ENCODE measurements at regions not wholly inside any gene's neighbourhood (a gene's known extent, or its start where the extent isn't known, plus 50 kb on each side); places are given as distances from the start of the nearest gene placed in this dataset.
A peak's percentile ranks its signal among the peaks of the same experiment; 100 is the strongest.

DNA sequence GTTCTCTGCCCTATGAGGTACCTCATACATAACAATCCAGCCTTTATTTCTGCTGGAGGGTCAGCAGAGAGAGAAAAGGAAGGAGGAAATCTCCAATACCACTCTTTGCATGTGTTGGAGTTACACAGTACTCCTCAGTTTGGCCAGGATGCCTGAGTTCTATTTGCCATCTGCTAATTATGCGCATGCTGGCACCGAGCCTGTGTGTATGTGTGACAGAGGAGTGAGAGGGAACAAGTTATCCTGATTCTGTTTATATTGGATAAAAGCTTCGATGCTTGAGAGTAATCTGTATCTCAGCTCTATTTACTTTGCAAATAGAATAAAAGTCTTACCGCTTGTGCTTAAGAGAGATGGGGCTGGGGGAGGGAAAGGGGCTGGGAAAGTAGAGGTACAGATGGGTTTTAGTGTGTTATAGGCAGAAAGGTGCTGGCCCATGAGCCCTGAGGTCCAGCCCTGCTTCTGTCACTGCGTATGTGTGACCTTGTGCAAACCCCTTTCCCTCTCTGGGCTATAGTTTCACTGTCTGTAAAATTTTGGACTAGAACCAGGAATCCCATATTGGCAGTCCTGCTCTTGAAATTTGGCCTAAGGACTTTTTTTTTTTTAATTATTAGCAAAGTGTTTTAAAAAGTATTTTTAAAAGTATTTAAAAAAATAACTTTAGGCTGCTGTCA is 54.5 kb upstream of the PLXNA2 start:
- DNase-seq, result peak; percentile 71 to 90

DNA sequence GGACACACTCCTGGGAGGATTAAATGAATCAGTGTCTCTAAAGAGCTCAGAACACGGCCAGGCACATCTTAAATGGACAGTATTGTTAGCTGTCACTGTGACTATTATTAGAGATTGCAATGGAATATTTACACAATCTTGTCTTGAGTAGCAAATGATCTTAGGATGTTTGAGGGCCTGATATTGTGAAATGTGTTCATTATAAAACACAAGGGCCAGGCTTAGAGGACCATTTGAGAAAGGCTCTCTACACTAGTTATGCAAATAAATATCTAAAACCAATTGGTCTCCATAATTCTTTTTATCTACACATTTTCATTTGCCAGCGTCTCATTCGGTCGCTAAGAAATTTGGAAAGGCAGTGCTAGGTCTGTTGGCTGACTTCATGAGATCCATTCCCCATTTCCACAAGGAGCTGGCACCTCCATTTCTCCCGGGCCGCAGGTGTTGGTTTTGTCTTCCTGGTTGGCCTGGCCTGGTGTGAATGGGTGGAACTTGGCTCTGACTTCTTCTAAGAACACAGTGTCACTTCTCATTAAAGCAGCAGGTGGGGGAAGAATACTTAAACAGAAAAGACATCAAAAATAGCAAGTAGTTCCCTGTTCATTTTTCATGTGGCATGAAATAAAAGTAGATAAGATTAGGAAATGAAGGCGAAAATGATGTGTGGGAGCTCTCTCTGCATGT is 56.0 kb upstream of the PLXNA2 start:
- no peak for DNase-seq

DNA sequence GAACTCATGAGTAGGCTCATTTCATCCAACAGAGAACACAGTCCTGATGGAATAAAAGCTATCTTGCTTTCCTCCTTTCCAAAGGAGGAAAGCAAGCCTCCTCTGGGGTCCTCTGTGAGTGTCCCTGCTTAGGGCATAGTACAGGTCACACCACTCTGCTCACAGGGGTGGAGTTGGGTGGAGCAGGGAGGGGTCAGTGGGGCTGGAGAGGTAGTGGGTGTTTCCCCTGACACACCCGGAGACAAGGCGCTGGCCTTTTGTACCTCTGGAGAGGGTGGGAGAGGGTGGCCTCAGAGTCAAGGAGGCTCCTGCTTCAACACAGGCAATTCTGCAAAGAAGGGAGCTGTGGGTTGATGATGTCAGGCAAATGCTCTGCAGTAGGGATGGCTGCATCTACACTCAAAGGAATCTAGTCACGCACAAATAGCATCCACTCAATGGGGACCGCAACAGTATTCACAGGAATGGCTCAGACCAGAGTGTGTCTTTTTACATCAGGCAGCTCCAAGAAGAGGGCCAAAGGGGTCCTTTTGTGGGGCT is 58.6 kb upstream of the PLXNA2 start:
- DNase-seq, result no peak

DNA sequence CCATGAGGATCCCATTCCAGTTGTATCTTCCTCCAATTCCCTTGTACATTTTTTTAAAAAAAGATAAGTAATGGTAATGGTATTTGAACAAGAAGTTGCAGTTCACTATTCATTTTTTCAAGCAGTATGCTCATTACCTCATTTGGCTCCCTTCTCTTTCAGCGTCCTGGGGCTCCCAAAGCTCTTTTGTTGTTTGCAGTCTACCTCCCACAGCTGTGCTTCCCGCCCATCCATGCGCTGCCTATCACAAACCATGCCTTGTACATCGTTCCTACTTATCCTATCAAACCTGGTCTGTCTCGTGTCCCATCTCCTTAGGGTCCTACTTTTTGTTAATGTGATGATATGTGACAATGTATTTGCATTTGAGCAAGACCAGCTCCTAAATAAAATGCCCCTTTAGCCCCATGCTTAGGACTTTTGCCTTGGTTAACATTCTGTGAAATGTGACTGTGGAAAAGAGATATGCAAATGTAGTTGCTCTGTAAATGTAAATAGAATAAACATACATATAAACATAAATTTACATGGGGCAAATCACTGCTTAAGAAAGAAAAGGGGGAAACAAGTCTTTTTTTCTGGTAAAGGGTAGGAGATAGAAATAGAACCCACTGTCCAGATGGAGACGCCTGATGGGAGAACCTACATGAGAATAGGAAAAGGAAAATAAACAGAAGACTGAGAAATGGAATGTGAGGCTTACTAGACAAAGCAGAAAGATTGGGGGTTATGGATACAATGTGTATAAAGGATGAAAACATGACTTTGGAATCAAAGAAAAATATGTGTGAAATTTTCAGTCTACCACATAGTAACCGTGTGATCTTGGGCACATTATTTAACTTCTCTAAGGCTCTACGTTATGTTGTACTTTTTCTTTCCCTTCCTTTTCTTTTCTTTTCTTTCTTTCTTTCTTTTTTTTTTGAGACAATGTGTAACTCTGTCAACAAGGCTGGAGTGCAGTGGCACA is 59.8 kb upstream of the PLXNA2 start:
- DNase-seq, result no peak

DNA sequence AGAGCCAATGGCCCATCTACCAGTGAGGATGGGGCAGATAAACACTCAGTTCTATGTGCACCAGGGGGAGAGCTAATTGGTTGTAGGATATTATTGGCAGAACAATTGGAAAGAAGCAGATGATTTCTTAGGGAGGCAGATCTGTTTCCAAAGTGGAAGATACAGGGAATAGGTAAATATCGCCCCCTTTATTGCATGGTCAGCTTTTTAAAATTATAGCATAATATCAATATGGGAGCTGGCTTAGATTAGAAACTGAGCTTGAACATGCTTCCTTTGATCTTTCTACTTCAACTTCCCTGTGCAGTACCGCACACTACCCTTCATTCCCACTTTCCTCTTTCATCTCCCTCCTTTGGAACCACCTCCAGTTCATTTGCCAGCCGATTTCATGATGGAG is 64.0 kb upstream of the PLXNA2 start:
- DNase-seq, result no peak

DNA sequence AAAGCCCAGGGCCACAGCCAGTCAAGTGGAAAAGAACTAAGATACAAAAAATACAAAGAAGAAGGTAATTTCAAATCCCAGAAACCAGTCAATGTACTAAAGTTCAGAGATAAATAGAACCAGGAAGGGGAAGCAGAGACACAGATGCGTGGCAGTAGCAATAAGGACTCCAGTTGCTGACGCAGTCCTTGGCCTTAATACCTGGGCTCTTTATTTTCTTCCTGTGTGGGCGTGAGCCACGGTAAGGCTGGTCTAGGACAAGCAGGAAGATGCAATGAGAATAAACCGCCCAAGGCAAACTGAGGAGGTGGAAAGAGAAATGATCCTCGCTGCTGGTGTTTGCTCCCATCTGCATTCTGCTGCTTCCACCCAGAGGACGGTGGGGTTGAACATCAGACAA is 65.6 kb upstream of the PLXNA2 start:
- no peak for DNase-seq

DNA sequence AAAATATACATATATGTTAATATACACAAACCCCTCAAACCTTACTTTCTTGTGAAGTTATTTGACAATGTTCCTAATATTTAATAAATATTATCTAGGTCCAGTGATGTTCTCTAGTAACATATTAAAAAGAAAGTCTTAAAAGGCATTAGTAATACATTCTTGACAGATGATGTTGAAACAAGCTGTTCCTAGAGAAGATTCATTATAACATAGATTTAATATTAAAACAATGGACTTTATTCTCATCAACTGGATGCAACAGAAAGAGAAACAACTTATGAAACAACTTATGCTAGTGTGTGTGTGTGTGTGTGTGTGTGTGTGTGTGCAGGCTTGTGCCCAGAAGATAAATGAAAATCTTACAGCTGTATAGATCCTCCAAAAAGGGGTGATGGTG is 68.5 kb upstream of the PLXNA2 start:
- DNase-seq, result no peak

DNA sequence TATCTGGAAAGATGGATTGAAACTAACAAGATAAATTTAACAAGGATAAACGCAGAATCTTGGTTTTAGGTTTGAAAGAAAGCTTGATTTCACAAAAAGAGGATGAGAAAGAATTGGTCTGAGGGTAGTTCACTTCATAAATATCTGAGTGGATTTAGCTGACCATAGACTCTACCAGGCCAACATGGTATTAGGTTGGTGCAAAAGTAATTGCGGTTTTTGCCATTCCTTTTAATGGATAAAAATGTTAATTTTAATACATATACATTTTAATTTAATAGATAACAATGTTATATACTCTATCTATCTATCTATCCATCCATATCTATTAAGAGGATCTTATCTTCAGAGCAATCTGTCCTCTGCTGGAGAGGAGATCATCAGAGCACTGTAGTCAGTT is 70.2 kb upstream of the PLXNA2 start:
- DNase-seq, result no peak

DNA sequence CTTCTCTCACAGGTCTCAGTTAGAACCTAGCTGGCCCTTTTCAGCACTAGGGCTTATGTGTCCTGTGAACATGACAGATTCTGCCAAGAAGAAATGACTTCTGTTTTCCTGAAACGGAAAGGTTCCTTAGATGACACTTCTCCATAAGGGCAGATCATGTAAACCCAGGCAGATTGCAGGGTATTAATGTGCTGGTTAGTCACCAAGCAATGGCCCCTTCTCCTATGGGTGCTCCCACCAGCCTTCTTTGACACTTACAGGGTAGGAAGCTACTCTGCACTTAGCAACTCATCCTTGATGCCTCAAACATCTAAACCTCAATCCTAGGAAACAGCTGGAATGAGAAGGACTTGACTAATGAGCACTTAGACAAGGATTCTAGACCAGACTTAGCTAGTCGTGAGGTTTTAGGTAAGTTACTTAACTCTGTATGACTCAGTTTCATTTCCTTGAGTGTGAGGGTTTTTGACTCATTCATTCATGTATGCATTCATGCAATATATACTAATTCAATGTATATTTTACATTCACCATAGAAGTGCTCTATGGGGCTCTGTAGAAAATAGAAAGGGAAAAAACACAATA is 74.1 kb upstream of the PLXNA2 start:
- DNase-seq, result no peak

DNA sequence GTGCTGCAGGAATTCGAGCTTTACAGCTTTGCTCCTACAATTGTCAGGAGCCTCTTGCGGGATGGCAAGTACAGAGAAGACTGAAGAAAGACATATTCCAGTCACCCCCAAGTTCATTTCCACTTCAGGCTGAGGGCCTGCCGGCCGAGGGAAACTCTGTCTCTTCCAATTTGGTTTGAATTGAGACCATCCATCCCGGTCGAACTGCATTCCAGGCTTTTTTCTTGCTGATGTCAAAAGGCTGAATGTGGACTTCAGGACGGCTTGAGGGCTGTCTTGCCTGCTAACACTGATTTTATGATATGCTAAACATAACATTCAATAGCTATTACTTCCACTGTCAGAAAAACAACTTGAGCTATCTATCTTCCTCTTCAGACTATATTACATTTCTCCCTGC is 79.8 kb upstream of the PLXNA2 start:
- DNase-seq, result no peak

DNA sequence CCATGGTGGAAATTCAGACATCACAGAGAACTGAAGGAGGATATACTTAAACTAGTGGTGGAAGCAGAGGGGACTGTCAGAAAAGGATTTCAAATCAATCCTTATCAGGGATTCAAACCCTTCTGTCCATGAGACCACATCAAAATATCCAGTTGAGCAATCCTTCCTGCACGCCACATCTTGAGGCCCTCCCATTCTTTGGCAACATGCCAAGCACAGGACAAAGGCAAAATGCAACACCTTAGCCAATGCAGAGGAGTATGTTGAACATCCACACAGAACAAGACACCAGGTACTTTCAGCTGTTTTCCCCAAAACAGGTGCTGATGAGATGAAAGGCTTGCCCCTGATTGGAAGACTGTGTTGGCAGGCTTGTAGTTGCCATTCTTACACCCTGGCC is 81.8 kb upstream of the PLXNA2 start:
- DNase-seq, result no peak

DNA sequence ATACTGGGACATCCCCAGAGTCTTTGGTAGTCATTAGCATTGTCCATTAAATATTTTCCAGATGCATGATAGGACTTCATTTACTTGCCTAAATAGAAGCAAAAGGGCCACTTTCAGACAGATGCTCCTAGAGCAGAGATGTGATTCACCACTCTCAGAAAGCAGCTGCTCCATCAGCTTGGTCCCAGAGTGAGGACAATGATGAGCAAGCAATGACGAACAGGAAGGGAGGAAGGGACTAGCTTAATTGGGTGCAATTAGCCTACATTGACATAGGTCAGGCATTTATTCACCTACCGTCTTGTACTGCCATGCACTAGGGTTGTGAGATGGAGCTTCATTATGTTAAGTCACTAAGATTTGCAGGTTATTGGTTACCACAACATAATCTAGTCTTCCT is 85.1 kb upstream of the PLXNA2 start:
- DNase-seq, result no peak

DNA sequence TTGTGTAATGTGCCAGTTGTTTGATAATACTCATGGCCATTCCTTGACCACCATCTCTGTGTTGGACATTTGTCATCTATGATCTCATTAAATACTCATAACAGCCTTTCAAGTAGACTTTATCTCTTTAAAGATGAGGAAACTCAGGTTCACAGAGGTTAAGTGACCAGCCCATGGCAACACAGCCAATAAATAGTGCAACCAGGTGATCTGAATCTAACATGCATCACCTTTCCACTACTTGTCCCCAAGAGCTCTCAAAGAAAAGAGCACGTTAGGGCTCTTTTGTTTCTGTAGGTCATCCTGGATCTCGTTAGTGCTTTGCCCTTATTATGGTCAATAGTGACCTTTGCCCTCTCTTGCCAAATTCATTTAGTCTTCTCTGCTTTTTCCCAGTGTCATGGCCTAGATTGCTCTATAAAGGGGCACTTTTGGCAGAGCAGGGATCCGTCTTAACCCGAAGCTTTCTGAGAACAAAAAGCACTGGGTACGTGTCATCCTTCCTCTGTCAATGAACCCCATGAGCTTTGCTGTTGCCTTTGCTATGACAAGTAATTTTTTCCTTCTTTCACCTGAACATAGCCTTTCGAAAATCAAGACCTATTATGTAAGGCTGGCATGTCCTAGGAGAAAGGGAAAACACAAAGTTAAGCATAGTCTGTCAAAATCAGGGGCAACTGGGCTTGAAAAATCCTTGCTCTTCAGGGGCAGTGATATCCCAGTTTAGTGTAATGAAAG is 88.0 kb upstream of the PLXNA2 start:
- no peak for DNase-seq

DNA sequence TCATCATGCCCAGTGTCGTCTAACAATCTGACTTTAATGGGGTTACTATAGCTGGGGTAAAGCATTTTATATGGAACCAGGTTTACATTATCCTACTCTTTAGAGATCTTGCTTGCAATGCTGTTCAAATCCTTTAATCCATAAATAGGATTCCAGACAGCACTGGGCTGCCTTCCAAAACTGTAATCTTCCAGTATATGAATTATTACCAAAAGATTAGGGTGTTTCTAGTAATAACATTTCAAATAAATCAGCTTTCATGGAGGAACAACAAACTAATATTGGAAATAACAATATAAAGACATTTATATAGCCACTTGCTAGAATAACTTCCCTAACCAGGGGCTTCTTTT is 88.6 kb upstream of the PLXNA2 start:
- no peak for DNase-seq

DNA sequence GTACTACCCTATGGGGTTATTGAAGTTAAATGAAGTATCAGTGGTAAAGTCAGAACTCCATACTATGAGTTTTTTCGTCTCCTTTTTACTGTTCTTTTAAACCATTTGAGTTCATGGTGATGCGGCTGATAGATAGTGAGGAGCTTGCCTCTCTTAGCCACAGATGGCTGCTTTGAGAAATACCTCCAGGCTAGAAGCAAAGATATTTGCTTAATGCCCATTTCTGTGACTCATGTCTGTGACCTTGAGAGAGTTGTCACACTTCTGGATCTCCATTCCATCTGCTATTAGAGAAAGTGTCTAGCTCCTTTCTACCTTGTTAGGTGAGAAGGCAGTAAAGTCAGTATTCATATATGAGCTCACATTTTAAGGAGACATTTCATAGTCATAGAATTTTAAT is 89.5 kb upstream of the PLXNA2 start:
- no peak for DNase-seq

DNA sequence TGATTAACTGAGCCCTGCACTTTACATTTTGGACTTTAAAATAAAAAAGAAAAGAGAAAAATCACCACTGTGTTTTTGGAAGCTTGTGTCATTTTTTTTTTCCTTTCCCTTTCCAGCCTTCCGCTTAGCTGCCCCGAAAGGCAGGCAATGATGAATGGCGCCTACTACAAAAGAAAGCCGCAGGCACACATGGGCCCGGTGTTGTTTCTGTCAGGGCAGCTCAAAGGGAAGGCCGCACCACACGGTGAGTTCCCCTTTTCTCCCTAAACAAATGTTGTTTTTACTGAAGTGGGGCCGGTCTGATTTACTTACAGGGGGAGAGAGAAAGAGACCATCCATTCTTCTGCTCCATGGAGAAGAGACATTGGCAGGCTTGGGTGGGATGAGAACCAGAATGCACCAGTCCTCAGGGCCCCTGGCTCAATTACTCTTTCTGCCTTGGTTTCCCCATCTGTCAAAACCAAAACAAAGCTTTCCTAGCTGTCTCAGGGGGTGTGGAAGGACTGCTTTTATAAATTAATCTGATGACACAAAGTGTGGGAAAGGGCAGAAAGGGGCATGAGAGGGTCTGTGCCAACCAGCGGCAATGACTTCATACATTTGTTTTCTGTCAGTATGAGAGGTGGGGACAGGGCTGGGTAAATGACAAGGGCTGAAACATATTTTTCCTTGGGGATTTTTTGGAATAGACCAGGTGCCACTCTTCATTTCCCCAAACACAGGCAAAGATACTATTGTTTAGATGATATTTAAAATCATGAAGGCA is 91.4 kb upstream of the PLXNA2 start:
- no peak for DNase-seq

DNA sequence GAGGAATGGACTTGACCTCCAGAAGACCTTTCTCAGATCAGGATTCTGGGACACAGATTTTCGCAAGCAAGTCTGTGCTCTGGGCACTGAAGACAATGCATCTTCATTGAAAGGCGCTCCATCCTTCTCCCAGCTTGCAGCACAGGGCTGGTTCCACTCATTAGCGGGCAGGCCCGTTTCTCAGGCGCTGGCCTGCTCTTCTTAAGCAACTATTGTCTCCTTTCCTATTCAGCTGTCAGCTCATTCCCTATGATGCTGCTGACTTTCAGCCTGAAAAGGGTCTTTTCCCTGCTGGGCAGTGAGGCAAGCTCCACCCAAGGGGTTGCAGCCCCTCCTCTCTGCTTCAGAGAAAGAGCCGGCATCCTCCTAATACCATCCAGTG is 91.9 kb upstream of the PLXNA2 start:
- no peak for DNase-seq

DNA sequence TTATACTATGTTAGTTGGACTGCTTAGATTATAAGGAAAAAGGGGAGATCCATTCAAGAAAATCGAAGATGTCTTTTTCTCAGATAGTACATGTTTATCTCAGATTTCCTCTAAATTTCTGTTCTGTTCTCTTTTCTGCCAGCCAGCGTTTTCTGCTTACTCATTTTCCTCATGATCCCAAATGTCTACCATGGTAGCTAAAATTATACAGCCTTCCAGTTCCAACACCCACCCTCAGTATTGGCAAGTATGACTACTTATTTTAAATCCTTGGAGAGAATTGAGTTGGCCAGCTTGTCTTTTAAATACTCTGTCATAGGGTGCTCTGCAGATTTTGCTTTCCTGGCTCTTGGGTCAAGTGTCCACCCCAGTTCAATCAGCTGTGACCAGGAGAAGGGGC is 95.7 kb upstream of the PLXNA2 start:
- DNase-seq, result no peak

DNA sequence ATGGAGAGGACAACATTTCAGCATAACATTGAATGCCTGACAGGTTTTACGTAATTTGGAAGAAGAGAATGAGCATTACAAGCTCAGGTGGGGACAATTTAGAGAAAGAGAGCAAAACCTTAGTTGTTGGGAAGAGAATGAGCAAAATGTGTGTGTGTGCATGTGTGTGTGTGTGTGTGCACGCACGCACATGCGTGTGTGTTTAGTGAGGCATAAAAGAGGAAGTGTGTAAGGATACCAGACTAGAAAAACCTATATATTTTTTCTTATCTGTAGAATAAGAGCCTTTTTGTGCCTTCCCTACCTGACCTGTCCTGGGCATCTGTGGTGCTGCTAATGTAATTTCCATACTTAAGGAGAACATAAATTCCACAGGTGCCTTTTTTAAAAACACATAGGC is 99.0 kb upstream of the PLXNA2 start:
- DNase-seq, result no peak

DNA sequence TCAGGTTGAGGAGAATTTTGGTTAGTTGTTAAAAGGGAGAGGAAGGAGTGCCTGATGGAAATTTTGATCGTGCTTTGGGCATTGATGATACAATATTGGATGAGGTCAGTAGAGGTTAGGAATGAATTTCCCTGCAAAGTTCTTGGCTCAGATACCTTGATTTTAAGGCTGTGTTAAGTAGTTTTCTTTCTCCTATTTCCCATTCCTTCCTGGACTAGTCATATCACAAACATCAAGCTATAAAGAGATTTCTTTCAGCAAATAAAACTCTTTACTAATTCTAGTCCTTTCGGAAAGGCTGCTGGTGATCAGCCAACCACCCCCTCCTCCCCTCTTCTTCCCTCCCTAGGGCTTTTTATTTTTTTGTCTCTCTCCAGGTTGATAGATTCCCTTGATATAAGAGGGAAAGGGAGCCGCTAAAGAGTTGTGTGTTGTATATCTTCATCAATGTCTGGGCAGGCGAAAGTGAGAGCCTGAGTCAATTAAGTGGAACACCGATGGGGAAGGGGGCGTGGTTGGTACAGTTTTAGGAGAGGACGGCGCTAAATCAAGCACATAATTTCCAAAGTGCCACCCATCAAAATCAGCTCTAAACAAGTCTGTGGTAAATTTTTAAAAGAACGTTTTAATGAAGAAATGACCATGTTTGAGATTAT is 100.1 kb upstream of the PLXNA2 start:
- no peak for DNase-seq

DNA sequence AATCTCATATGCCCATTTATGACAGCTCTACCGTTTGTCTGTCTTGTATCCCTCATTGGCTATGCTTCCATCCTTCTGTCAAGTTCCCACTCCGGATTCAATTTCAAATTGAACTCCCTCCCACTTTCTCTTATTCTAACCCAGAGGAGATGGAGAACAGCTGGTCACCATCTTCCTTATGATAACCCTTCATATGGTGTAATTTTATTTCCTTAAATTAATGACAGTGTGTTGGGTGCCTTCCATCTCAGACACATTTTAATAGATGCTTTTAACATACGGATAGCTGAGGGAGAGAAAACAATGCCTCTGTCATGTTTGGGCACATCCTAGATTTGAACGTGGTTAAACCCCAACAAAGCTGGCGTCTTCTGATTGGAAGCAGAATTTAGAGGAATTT is 103.0 kb upstream of the PLXNA2 start:
- no peak for DNase-seq
